HepG2 (cell line): ENCODE measurements at regions not wholly inside any gene's neighbourhood (a gene's known extent, or its start where the extent isn't known, plus 50 kb on each side); places are given as distances from the start of the nearest gene placed in this dataset.
A peak's percentile ranks its signal among the peaks of the same experiment; 100 is the strongest.

Source experiments
- CBX5 ChIP-seq: sonication (generic); formaldehyde crosslinking; IDR thresholded peaks from 2 replicates; pipeline ENCODE4 v1.4.0; 2020; ENCODE audit warnings: missing genetic modification reagents, borderline replicate concordance
- FOXK2 ChIP-seq: fragments of 450-650 bp; IDR thresholded peaks from 2 replicates; pipeline ENCODE4 v1.6.1; 2016
- HOXA3 ChIP-seq: sonication (generic); formaldehyde crosslinking; IDR thresholded peaks from 2 replicates; pipeline ENCODE4 v1.5.0; 2020; ENCODE audit warnings: missing genetic modification reagents
- IRF9 ChIP-seq: sonication (generic); formaldehyde crosslinking; IDR thresholded peaks from 2 replicates; pipeline ENCODE4 v1.8.0; 2022; ENCODE audit warnings: missing genetic modification reagents, mild to moderate bottlenecking, borderline replicate concordance
- MBD4 ChIP-seq: IDR thresholded peaks from 2 replicates; pipeline ENCODE4 v1.6.1; 2012; ENCODE audit warnings: low read length, inconsistent platforms, borderline replicate concordance
- MIER3 ChIP-seq: IDR thresholded peaks from 2 replicates; pipeline ENCODE4 v1.6.1; 2016; ENCODE audit warnings: missing compliant biosample characterization, borderline replicate concordance
- MXI1 ChIP-seq: IDR thresholded peaks from 3 replicates; pipeline ENCODE4 v1.6.1; 2012; ENCODE audit warnings: low read depth, low read length, inconsistent platforms, borderline replicate concordance
- POGK ChIP-seq: sonication (generic); formaldehyde crosslinking; conservative IDR thresholded peaks from 2 replicates; pipeline ENCODE4 v1.8.0; 2022; ENCODE audit warnings: mild to moderate bottlenecking, moderate library complexity, missing genetic modification reagents
- RELA ChIP-seq: sonication (generic); formaldehyde crosslinking; IDR thresholded peaks from 2 replicates; pipeline ENCODE4 v1.4.0; 2020; ENCODE audit warnings: missing genetic modification reagents
- SOX5 ChIP-seq: IDR thresholded peaks from 2 replicates; pipeline ENCODE4 v1.6.1; 2016; ENCODE audit warnings: borderline replicate concordance
- USF2 ChIP-seq, 2 experiments: sonication (generic) in 1 of 2; formaldehyde crosslinking in 1 of 2; IDR thresholded peaks; 2 replicates each; pipeline versions ENCODE4 v1.5.1 to v1.6.1; 2011 to 2020; ENCODE audit warnings: borderline replicate concordance in 1 of 2, low read depth in 1 of 2, low read length in 1 of 2, mild to moderate bottlenecking in 1 of 2, missing genetic modification reagents in 1 of 2, moderate library complexity in 1 of 2
- YEATS4 ChIP-seq: sonication (generic); formaldehyde crosslinking; IDR thresholded peaks from 2 replicates; pipeline ENCODE4 v1.4.0; 2020; ENCODE audit warnings: missing genetic modification reagents, borderline replicate concordance
- ZBTB38 ChIP-seq: sonication (generic); formaldehyde crosslinking; IDR thresholded peaks from 2 replicates; pipeline ENCODE4 v1.5.1; 2020; ENCODE audit warnings: mild to moderate bottlenecking, missing genetic modification reagents
- ZNF407 ChIP-seq: sonication (generic); formaldehyde crosslinking; IDR thresholded peaks from one replicate; pipeline ENCODE4 v1.5.1; 2020; ENCODE audit warnings: mild to moderate bottlenecking, missing genetic modification reagents; ENCODE audit errors: not compliant biosample characterization
- ZNF446 ChIP-seq: sonication (generic); formaldehyde crosslinking; IDR thresholded peaks from 2 replicates; pipeline ENCODE4 v1.5.0; 2020; ENCODE audit warnings: mild to moderate bottlenecking, missing genetic modification reagents
- ZNF713 ChIP-seq: sonication (generic); formaldehyde crosslinking; IDR thresholded peaks from 2 replicates; pipeline ENCODE4 v1.4.0; 2020; ENCODE audit warnings: mild to moderate bottlenecking, missing genetic modification reagents

- TF ChIP-seq USF2 (IDR thresholded peaks at IDR 0.05; ENCODE audit: low read depth, low read length) (no peak), USF2 (CRISPR knock-in tag; IDR thresholded peaks at IDR 0.05; ENCODE audit: borderline replicate concordance) (no peak), FOXK2 (no peak), ZBTB38 (CRISPR knock-in tag) (peak; percentile 36; the same call in 1 of the 2 replicates), MIER3 (CRISPR knock-in tag) (no peak), ZNF407 (CRISPR knock-in tag) (no peak), YEATS4 (CRISPR knock-in tag) (no peak), SOX5 (CRISPR knock-in tag) (no peak), HOXA3 (peak; percentile 61; the same call in 1 of the 2 replicates), CBX5 (CRISPR knock-in tag) (peak; percentile 62; the same call in 1 of the 2 replicates), IRF9 (no peak; the same call in 1 of the 2 replicates), MBD4 (no peak), RELA (CRISPR knock-in tag) (no peak), ZNF446 (no peak), POGK (no peak), MXI1 (peak; percentile 27; the same call in 1 of the 3 replicates), ZNF713 (CRISPR knock-in tag) (no peak)
These were observed 88.0 kb downstream of the FAM217A start (continued) for GRCh38 chr6:3990692-3991491.
